ENCODE measurements at regions not wholly inside any gene's neighbourhood (a gene's known extent, or its start where the extent isn't known, plus 50 kb on each side); places are given as distances from the start of the nearest gene placed in this dataset.

DNA sequence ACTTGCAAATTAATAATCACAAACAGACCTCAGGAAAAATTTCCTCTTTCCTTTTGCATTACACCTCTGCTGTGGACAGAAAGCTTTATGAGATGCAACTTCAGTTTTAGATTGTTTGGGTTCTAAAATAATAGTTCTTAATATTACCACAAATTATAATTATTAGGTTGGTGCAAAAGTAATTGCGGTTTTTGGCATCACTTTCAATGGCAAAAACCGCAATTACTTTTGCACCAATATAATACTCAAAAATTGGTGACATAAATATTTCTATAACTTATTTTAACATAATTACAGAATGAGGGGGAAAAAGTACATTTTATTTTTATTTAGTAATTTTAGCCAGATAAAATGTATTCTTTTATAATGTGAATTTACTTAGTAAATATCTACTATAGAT is 804.4 kb upstream of the FAM98A start:
- no peak for DNase-seq (ENCODE audit: low read depth)

- no peak for DNase-seq (ENCODE audit: low read depth)
Measured at GRCh38 chr2:34402376-34402775, 803.3 kb upstream of the FAM98A start.

- no peak for DNase-seq (ENCODE audit: low read depth)
Measured at GRCh38 chr2:34401186-34401585, 802.1 kb upstream of the FAM98A start.

GRCh38 chr2:34388446-34388845 is 789.3 kb upstream of the FAM98A start:
- no peak for DNase-seq (ENCODE audit: low read depth)

DNA sequence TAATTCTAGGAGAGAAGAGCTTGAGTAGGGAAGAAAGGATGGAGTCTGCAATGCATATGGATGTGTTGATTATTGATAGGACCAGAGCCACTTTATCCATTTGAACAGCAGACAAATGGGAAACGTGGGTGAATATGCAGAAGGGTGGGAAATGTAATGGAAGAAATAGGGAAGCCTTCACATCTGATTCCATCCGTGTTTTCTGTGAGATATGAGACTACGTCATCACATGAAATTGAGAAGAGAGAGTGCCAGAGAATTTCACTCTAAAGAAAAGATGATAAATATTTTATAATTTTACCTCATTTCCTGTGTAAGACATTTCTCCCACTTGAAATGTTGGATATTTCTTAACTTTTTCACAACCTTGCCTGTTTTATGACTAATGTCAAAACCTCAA is 788.4 kb upstream of the FAM98A start:
- no peak for DNase-seq (ENCODE audit: low read depth)

GRCh38 chr2:34379586-34379985 is 780.5 kb upstream of the FAM98A start:
- DNase-seq (ENCODE audit: low read depth): no peak

- DNase-seq (ENCODE audit: low read depth): no peak
Measured at GRCh38 chr2:34373586-34374233, 774.6 kb upstream of the FAM98A start.

- no peak for DNase-seq (ENCODE audit: low read depth)
Measured at GRCh38 chr2:34372967-34373366, 773.9 kb upstream of the FAM98A start.

- no peak for DNase-seq (ENCODE audit: low read depth)
Measured at GRCh38 chr2:34371711-34372110, 772.6 kb upstream of the FAM98A start.

GRCh38 chr2:34368304-34368703 is 769.2 kb upstream of the FAM98A start:
- no peak for DNase-seq (ENCODE audit: low read depth)

GRCh38 chr2:34365932-34366331 is 766.8 kb upstream of the FAM98A start:
- DNase-seq (ENCODE audit: low read depth): no peak

DNA sequence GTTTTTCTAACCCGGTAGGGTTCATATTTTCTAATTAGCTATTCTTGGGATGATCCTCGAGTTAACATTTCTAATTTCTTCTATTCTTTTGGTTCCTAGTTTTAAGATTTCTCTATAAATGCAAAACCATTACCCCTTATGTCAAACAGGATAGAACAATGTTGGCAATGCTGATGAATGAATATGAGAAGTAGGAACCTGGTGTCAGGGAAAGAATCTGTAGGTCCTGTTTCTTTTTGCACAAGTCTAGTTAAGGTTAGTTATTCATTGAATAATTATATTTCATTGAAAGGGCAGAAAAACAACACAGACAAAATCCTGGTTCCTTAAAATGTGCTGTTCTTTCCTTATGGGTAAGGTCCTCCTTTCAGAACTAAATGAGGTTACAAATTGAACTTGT is 766.4 kb upstream of the FAM98A start:
- DNase-seq (ENCODE audit: low read depth): no peak

DNA sequence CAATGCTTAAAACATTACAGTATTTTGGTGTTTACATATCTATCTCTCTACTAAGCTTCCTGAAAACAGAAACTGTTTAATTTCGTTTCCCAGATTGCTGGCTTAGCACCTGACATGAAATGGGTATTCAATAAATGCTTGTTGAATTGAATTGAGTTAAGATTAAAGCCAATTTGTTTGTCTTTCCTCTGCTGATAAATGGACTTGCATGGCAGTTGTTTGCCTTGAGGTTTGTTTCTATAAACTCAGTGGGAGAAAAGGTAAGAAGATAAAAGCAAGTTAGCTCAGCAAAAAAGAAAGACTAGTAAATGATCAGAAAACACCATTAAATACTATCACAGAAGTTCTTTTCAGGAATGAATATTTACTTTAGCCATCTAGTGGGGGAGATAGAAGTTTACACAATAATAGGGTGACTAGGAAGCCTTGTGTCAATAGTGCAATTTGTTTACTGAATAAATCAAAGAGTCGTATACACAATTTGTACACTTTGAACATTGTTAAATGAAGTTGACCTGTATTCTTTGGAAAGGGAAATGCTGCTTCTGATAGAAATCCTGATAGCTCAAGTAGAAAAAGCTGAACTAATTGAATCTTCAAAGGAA is 754.5 kb upstream of the FAM98A start:
- DNase-seq (ENCODE audit: low read depth): no peak

DNA sequence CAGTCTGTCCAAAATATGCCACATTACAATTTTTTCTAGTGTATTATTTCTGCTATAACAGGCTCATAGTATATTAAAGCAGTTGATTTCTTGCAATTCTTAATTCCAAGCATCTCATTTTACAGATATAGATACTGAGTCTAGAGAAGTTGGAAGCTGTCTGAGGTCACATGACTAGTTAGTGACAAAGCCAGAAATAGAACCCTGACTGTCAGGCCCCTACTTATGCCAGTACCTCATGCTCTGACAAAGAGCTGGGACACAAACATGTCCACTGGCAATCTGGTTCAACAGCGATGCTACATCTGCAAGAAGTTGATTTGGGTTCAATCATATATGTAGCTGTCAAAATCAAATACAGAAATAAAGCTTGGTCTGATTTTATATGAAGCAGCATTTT is 750.4 kb upstream of the FAM98A start:
- DNase-seq (ENCODE audit: low read depth): no peak

DNA sequence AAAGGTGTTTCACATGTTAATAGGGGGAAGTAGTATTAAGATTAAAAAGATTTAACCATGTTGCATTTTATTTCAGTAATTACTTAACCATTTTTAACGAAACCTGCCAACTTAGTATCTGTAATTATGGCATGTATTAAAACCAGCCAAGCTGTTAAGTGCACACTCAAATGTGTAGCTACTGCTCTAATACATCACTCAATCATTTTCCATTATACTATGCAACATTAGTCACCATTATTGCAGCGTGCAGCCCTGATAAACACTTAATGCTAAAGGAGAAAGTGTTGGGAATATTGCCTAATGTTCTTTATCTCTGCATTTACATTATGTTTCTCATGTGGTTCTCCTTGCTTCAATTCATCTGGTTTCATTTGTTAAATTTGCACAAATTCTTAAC is 745.9 kb upstream of the FAM98A start:
- no peak for DNase-seq (ENCODE audit: low read depth)

DNA sequence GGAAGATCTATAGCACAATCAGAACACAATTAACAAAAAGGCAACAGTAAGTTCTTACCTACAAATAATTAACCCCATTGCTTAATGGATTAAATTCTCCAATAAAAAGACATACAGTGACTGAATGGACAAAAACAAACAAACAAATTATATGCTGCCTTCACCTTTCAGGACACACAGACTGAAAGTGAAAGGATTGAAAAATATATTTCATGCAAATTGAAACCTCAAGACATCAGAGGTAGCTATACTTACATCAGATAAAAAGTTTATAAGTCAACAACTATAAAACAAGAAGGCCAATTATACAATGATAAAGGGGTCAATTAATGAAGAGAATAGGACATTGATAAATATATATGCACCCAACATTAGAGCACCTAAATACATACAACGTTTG is 741.2 kb upstream of the FAM98A start:
- no peak for DNase-seq (ENCODE audit: low read depth)

DNA sequence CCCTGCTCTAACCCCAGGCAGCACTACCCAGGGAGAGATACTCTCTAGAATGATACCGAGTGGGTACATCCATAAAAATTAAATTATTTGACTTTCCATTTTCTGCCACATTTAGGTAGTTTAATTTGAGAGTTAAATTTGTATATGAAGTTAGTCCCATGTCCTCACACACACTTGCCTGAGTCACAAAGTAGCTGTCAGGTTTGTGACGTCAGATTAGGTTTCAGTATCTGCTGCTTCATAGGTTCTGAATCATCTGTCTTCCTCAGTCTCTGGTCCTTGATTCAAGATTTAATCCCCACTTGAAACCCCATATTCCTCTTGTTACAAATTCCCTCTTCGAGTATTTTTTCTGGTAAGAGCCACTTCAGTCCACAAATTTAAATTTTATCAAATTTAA is 738.6 kb upstream of the FAM98A start:
- no peak for DNase-seq (ENCODE audit: low read depth)

GRCh38 chr2:34332813-34333212 is 733.7 kb upstream of the FAM98A start:
- DNase-seq (ENCODE audit: low read depth): no peak

- no peak for DNase-seq (ENCODE audit: low read depth)
Measured at GRCh38 chr2:34320056-34320455, 721.0 kb upstream of the FAM98A start.

- DNase-seq (ENCODE audit: low read depth): no peak
Measured at GRCh38 chr2:34317797-34318196, 718.7 kb upstream of the FAM98A start.

DNA sequence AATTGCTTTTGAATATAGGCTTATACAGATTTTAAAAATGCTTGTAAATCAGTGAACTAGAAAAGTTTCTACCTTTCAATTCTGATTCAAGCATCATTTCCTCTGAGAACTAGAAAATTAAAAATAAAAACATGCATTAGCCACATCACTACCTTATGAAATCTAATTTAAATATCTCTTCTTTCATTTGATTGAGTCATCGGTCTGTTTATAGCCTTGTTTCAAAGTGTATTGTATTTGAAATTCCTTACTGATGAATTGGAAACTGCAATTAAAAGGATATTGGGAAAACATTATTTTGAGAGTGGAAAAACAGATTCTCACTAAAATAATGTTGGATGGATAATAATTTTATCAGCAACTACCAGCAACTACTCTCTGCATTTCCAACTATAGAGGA is 717.7 kb upstream of the FAM98A start:
- DNase-seq (ENCODE audit: low read depth): no peak

DNA sequence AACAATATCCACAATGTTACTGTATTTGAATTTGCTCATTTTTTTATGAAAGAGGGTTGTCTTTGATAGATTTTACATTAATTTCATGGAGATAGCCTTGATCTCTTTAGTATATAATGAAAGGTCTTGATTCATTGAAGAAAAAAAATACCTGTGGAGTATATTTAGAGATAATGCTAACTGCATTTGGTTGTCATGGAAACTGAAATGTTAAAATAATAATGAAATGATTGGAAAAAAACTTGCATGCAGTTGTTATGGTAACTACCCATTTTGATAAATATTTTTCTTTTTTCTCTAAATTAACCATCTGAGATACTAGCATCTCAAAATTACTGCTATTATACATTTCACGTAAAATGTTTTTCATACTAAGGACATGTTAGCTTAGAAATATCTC is 712.7 kb upstream of the FAM98A start:
- no peak for DNase-seq (ENCODE audit: low read depth)

DNA sequence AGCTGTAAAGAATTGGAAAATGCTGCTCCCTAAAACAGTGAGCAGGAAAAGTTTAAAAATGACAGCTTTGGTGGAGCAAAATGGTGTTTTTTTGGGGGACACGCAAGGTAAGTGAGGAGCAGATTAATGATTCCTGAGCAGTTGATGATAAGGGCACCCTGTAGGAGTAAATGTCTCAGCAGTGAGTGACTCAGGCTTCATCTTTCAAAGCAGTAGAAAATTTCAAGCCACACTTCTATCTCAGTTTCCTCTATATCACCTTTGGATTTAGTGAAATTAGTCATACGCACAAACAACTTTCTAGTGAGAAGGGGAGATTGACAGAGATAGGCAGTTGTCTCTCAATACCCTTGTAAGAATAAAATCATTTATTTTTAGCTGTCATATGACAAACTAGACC is 709.0 kb upstream of the FAM98A start:
- DNase-seq (ENCODE audit: low read depth): no peak

DNA sequence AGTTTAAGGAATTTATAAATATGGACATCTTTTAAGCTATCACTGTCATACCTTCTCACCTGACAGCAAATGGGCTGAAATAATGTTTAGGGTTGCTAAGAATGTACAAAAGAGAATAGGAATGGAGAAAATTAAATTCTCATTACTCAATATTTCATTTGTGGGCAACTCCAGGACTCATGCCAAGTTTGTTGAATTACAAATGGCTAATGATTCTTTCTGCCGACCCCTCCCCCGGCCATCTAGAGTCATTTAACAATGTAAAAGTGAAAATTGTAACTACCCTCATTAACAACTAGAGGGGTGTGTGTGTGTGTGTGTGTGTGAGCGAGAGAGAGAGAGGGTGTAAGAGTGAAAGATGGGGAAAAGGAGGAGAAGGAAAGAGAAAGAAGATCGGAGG is 708.5 kb upstream of the FAM98A start:
- no peak for DNase-seq (ENCODE audit: low read depth)

All from stimulated activated CD8-positive, alpha-beta memory T cell treated with anti-CD3 and anti-CD28 coated beads, Interleukin-4, amount 100 ng/mL, for 24 hours (primary cell).